HEK293 (cell line): ENCODE measurements at regions not wholly inside any gene's neighbourhood (a gene's known extent, or its start where the extent isn't known, plus 50 kb on each side); places are given as distances from the start of the nearest gene placed in this dataset.

Experiments
- ZBTB20 ChIP-seq: fragments of 450-650 bp; formaldehyde crosslinking; IDR thresholded peaks from 2 replicates; pipeline ENCODE4 v1.5.1; 2016; ENCODE audit warnings: missing biosample characterization, missing genetic modification characterization
- ZNF610 ChIP-seq: fragments of 450-650 bp; formaldehyde crosslinking; IDR thresholded peaks from 2 replicates; pipeline ENCODE4 v1.5.1; 2016; ENCODE audit warnings: missing biosample characterization, missing genetic modification characterization, borderline replicate concordance

DNA sequence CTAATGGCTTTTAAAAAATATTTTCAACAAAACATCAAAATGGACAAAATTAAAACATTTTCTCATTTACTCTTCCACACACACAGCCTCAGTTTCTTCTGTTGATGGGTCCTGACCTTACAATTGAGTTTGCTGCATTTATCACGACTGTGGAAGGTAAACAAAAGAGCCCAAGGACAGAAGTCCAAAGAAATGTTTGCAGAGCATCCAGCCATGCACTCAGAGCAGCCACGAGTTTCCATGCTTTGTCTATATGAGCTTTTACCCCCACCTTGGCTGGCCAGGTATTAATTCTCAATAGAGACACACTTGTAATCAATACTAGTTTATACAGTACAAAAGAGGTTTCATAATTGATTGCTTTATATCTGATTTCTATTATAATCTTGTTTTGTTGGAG lies 85.0 kb upstream of the WDFY3 start:
- TF ChIP-seq ZBTB20 (tag by site-specific recombination) (no peak), ZNF610 (no peak)
